ENCODE measurements at regions not wholly inside any gene's neighbourhood (a gene's known extent, or its start where the extent isn't known, plus 50 kb on each side); places are given as distances from the start of the nearest gene placed in this dataset.

DNA sequence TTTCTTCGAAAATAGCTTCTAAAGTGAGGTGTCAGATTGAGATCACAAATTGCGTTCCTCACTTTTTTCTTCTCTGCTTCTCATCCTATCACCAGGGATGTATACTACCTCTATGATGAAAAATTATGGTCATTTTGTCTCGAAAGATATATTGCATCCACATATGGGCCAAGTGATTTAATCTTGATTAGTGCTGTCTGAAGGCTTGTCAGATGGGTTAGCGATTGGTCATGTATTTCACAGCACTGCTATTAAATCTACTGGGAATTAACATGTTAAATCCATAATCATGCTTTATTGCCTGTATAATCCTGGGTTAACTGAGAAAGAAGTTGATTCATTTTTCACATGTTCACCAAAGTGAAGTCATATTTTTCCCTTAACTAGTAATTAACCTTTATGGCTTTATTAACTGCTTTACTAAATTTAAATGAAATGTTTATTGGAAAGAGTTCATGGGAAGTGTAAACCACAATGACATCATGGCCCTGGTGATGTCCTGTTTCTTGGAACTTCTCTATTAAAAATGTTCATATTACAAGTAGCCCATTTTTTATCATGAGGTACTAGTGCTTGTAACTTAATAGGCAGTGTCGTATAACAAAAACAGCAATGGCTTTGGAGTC, 193.3 kb downstream of the SMC2 start:
- no peak for TF ChIP-seq CTCF (IDR thresholded peaks at IDR 0.05)
- TF ChIP-seq POLR2AphosphoS5 (IDR thresholded peaks at IDR 0.05) = no peak
